ENCODE measurements at regions not wholly inside any gene's neighbourhood (a gene's known extent, or its start where the extent isn't known, plus 50 kb on each side); places are given as distances from the start of the nearest gene placed in this dataset.

GRCh38 chrX:42276982-42277690 is 353.8 kb upstream of the CASK start:
- TF ChIP-seq SUZ12 (IDR thresholded peaks at IDR 0.05; ENCODE audit: extremely low read depth, insufficient read depth, insufficient read length) (no peak), ZNF274 (IDR thresholded peaks at IDR 0.05; ENCODE audit: low read depth, low read length) (no peak)

Measured in NT2/D1 (cell line).